HEK293T (cell line): ENCODE measurements at regions not wholly inside any gene's neighbourhood (a gene's known extent, or its start where the extent isn't known, plus 50 kb on each side); places are given as distances from the start of the nearest gene placed in this dataset.

Source experiments
- ARNT ChIP-seq: fragments of 450-650 bp; IDR thresholded peaks from 2 replicates; pipeline ENCODE4 v1.6.1; 2017; ENCODE audit warnings: mild to moderate bottlenecking
- BHLHE40 ChIP-seq: fragments of 450-650 bp; IDR thresholded peaks from 2 replicates; pipeline ENCODE4 v1.6.1; 2016; ENCODE audit warnings: mild to moderate bottlenecking, moderate library complexity, borderline replicate concordance
- FOXA1 ChIP-seq: fragments of 450-650 bp; IDR thresholded peaks from 2 replicates; pipeline ENCODE4 v1.6.1; 2016; ENCODE audit warnings: mild to moderate bottlenecking
- FOXM1 ChIP-seq: fragments of 450-650 bp; IDR thresholded peaks from 2 replicates; pipeline ENCODE4 v1.6.1; 2017; ENCODE audit warnings: mild to moderate bottlenecking, borderline replicate concordance
- HDGF ChIP-seq: fragments of 450-650 bp; IDR thresholded peaks from 2 replicates; pipeline ENCODE4 v1.6.1; 2017; ENCODE audit warnings: antibody characterized with exemption, borderline replicate concordance
- L3MBTL2 ChIP-seq: fragments of 450-650 bp; conservative IDR thresholded peaks from 2 replicates; pipeline ENCODE4 v1.6.1; 2016; ENCODE audit warnings: mild to moderate bottlenecking
- NFRKB ChIP-seq: fragments of 450-650 bp; IDR thresholded peaks from 2 replicates; pipeline ENCODE4 v1.6.1; 2016; ENCODE audit warnings: mild to moderate bottlenecking, moderate library complexity
- SP1 ChIP-seq: fragments of 450-650 bp; IDR thresholded peaks from 2 replicates; pipeline ENCODE4 v1.6.1; 2017
- SUZ12 ChIP-seq: fragments of 450-650 bp; IDR thresholded peaks from 2 replicates; pipeline ENCODE4 v1.6.1; 2016; ENCODE audit warnings: mild to moderate bottlenecking
- TARDBP ChIP-seq: fragments of 450-650 bp; IDR thresholded peaks from 2 replicates; pipeline ENCODE4 v1.6.1; 2016
- ZNF384 ChIP-seq: fragments of 450-650 bp; IDR thresholded peaks from 2 replicates; pipeline ENCODE4 v1.6.1; 2016
- TF ChIP-seq, protein P1 (sequence below): fragments of 450-650 bp; IDR thresholded peaks from 2 replicates; pipeline ENCODE4 v1.6.1; 2016

DNA sequence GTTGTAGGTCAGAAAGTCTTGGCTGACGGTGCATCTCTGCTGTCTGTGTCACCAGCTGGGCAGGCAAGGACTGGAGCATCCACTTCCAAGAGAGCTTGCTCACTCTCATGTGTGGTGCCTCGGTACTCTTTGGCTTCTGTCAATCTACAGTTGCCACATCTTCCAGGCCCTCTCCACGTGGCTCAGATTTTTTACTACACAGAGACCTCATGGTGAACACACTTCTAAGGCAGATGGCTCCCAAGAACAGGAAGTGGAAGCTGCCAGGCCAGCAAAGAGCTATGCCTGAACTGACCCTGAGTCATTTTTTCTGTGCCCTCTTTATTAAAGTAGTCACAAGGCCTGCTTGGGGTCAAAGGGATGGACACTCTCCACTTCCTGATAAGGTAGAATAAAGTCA lies 351.5 kb upstream of the AUTS2 start:
- TF ChIP-seq TARDBP (no peak), SP1 (no peak), HDGF (no peak), FOXM1 (no peak), NFRKB (no peak), ZNF384 (no peak), SUZ12 (no peak), L3MBTL2 (no peak), ARNT (no peak), FOXA1 (no peak), BHLHE40 (no peak)
- TF ChIP-seq, protein P1, sequence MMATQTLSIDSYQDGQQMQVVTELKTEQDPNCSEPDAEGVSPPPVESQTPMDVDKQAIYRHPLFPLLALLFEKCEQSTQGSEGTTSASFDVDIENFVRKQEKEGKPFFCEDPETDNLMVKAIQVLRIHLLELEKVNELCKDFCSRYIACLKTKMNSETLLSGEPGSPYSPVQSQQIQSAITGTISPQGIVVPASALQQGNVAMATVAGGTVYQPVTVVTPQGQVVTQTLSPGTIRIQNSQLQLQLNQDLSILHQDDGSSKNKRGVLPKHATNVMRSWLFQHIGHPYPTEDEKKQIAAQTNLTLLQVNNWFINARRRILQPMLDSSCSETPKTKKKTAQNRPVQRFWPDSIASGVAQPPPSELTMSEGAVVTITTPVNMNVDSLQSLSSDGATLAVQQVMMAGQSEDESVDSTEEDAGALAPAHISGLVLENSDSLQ, result no peak
